ENCODE measurements at regions not wholly inside any gene's neighbourhood (a gene's known extent, or its start where the extent isn't known, plus 50 kb on each side); places are given as distances from the start of the nearest gene placed in this dataset.

DNA sequence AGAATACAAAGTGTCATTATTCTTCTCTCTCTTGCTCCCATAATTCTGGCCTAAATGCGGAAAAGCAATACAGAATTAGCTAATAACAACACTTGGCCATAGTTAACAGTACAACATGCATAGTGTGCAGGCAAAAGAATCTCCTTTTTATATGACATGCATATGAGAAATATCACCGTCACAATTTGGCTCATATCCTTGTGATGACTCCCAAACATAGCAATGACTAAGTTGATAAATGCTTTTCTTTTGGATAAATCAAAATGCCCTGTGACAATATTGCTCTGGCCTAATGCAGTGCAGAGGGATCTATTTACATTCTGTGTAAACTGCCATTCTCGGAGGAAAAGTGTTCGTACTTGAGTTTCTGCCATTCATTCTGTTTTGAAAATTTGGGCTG is 121.9 kb upstream of the GHR start:
- no peak for TF ChIP-seq POLR2AphosphoS5 (IDR thresholded peaks at IDR 0.05)
- TF ChIP-seq EP300 (IDR thresholded peaks at IDR 0.05), result no peak
- no peak for TF ChIP-seq POLR2A (IDR thresholded peaks at IDR 0.05)
- TF ChIP-seq, protein P1, sequence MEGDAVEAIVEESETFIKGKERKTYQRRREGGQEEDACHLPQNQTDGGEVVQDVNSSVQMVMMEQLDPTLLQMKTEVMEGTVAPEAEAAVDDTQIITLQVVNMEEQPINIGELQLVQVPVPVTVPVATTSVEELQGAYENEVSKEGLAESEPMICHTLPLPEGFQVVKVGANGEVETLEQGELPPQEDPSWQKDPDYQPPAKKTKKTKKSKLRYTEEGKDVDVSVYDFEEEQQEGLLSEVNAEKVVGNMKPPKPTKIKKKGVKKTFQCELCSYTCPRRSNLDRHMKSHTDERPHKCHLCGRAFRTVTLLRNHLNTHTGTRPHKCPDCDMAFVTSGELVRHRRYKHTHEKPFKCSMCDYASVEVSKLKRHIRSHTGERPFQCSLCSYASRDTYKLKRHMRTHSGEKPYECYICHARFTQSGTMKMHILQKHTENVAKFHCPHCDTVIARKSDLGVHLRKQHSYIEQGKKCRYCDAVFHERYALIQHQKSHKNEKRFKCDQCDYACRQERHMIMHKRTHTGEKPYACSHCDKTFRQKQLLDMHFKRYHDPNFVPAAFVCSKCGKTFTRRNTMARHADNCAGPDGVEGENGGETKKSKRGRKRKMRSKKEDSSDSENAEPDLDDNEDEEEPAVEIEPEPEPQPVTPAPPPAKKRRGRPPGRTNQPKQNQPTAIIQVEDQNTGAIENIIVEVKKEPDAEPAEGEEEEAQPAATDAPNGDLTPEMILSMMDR (IDR thresholded peaks at IDR 0.05), result no peak
- no peaks in the 10 kb centered on the region for H3K36me3 ChIP-seq
- ATAC-seq, result no peak
- H3K27ac ChIP-seq, result no peak overlapping the region
- no peaks in the 10 kb centered on the region for H3K4me1 ChIP-seq
- H3K27me3 ChIP-seq, result no peaks in the 10 kb centered on the region
- no peaks in the 10 kb centered on the region for H3K9me3 ChIP-seq
- WGBS, 2 donors (ENCODE audit: low coverage in 1 of 2), result 40 to 45% methylated on average over 4 of the region's 4 CpGs
- no peak overlapping the region for H3K4me3 ChIP-seq

DNA sequence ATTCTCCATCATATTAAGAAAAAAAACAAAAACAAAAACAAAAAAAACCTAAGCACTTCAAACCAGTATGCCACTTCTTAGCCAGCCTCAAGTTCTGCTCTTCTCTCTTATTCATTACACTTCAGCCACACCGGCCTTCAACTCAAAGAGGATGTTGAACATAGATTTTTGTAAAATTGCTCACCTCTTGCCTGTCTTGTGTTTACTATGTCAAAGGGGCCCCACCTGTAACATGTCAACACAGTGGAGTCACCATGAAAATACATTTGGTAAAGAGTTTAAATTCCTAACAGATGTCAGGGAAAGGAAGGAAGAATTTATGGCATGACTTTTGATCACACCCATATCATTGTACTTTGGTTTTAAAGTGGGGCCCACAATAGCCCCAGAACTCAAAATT is 121.1 kb upstream of the GHR start:
- Histone ChIP-seq H3K27ac (no peak overlapping the region), H3K27me3 (no peaks in the 10 kb centered on the region), H3K36me3 (no peaks in the 10 kb centered on the region), H3K4me3 (no peak overlapping the region), H3K9me3 (no peaks in the 10 kb centered on the region), H3K4me1 (no peaks in the 10 kb centered on the region)
- WGBS, 2 donors (ENCODE audit: low coverage in 1 of 2), result 63 to 69% methylated on average over 1 of the region's 1 CpG
- ATAC-seq, result no peak
- no peak for TF ChIP-seq EP300 (IDR thresholded peaks at IDR 0.05)
- TF ChIP-seq, protein P1 (IDR thresholded peaks at IDR 0.05), result no peak
- no peak for TF ChIP-seq POLR2A (IDR thresholded peaks at IDR 0.05)
- no peak for TF ChIP-seq POLR2AphosphoS5 (IDR thresholded peaks at IDR 0.05)

DNA sequence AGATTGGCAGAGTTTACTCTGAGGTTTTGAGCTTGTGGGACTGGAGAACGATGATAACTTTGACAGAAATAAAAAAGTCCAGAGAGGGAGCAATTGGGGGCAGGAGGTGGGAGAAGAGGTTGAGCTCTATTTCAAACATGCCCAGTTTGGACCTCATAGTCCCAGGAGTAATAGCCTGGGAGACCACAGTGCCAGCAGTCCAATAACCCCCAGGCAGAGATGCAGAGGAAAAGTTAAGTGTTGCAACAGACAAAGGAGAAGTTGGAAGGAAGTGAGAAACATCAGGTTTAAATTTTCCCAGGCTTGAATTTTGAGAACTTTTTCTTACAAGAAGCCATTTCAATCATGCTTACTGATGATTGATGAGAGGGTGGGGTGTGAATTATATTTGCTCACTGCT is 117.0 kb upstream of the GHR start:
- Histone ChIP-seq H3K36me3 (no peaks in the 10 kb centered on the region), H3K27me3 (no peaks in the 10 kb centered on the region), H3K27ac (no peak overlapping the region), H3K9me3 (no peaks in the 10 kb centered on the region), H3K4me1 (no peaks in the 10 kb centered on the region), H3K4me3 (no peak overlapping the region)
- 33 to 35% methylated on average over 1 of the region's 1 CpG for WGBS, 2 donors (ENCODE audit: low coverage in 1 of 2)
- ATAC-seq, result no peak
- TF ChIP-seq POLR2AphosphoS5 (IDR thresholded peaks at IDR 0.05), result no peak
- no peak for TF ChIP-seq POLR2A (IDR thresholded peaks at IDR 0.05)
- TF ChIP-seq, protein P1 (IDR thresholded peaks at IDR 0.05), result no peak
- TF ChIP-seq EP300 (IDR thresholded peaks at IDR 0.05), result no peak

DNA sequence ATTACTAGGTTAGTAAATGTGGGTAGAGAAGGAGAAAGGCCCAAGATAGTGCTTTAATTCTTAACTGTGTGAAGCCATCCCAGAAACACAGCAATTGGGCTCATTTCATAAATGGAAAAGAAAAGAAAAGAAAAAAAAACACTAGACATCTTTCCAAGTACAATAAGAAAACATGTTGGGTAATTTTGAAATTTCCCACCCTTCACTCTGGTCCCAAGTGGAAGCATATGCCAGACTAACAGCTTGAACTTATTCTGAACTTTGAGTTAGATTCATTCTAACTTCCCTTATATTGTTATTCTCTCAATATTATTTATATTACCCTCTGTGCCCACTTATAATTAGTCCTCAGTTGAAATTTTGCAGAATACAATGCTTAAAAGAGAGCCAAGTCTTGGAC is 113.4 kb upstream of the GHR start:
- Histone ChIP-seq H3K4me1 (no peaks in the 10 kb centered on the region), H3K27me3 (no peaks in the 10 kb centered on the region), H3K27ac (no peak overlapping the region), H3K4me3 (no peak overlapping the region), H3K36me3 (no peaks in the 10 kb centered on the region), H3K9me3 (no peaks in the 10 kb centered on the region)
- TF ChIP-seq, protein P1 (IDR thresholded peaks at IDR 0.05), result no peak
- TF ChIP-seq POLR2AphosphoS5 (IDR thresholded peaks at IDR 0.05), result no peak
- no peak for TF ChIP-seq POLR2A (IDR thresholded peaks at IDR 0.05)
- TF ChIP-seq EP300 (IDR thresholded peaks at IDR 0.05), result no peak
- ATAC-seq, result no peak

DNA sequence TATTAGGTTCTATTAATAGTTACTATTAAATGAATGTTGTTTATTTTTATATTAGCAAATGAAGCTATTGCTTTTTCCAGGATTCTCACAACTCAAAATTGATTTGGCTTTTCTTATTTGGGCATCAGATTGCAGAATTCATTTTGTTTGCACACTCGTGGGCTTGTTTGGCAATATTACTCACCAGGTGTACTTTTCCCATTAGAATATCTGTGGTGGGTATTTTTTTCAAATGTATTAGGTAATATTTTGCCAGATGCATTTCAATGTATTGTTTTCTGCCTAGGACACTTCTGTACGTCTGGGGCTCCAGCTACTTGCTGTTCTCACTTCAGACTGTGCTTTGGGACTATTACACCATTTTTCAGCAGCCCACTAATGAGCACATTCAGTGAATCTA is 108.0 kb upstream of the GHR start:
- 47 to 50% methylated on average over 2 of the region's 2 CpGs for WGBS, 2 donors (ENCODE audit: low coverage in 1 of 2)
- no peak for ATAC-seq
- Histone ChIP-seq H3K27me3 (no peaks in the 10 kb centered on the region), H3K9me3 (peaks cover 0 to 25% (median 0%) of the 10 kb centered on the region in 3 donors), H3K27ac (no peak overlapping the region), H3K4me3 (no peak overlapping the region), H3K4me1 (no peaks in the 10 kb centered on the region), H3K36me3 (no peaks in the 10 kb centered on the region)
- TF ChIP-seq POLR2A (IDR thresholded peaks at IDR 0.05) (no peak), POLR2AphosphoS5 (IDR thresholded peaks at IDR 0.05) (no peak), EP300 (IDR thresholded peaks at IDR 0.05) (no peak)
- TF ChIP-seq, protein P1 (IDR thresholded peaks at IDR 0.05), result no peak
